GM12891 (cell line): ENCODE measurements at regions not wholly inside any gene's neighbourhood (a gene's known extent, or its start where the extent isn't known, plus 50 kb on each side); places are given as distances from the start of the nearest gene placed in this dataset.

Experiments
- PAX5 ChIP-seq: IDR thresholded peaks from 2 replicates; pipeline ENCODE4 v1.6.1; 2011; ENCODE audit warnings: low read length, moderate library complexity, mild to moderate bottlenecking; ENCODE audit not compliant: insufficient read depth, severe bottlenecking
- POLR2A ChIP-seq: IDR thresholded peaks from 2 replicates; pipeline ENCODE4 v1.6.1; 2011; ENCODE audit warnings: low read depth, low read length, control low read depth
- POLR2AphosphoS5 ChIP-seq: IDR thresholded peaks from 2 replicates; pipeline ENCODE4 v1.6.1; 2011; ENCODE audit warnings: low read depth, low read length, control low read depth
- POU2F2 ChIP-seq: IDR thresholded peaks from 2 replicates; pipeline ENCODE4 v1.6.1; 2011; ENCODE audit warnings: low read depth, mild to moderate bottlenecking, control low read depth, low read length, moderate library complexity
- TAF1 ChIP-seq: IDR thresholded peaks from 2 replicates; pipeline ENCODE4 v1.6.1; 2011; ENCODE audit warnings: low read depth, low read length, control low read depth

DNA sequence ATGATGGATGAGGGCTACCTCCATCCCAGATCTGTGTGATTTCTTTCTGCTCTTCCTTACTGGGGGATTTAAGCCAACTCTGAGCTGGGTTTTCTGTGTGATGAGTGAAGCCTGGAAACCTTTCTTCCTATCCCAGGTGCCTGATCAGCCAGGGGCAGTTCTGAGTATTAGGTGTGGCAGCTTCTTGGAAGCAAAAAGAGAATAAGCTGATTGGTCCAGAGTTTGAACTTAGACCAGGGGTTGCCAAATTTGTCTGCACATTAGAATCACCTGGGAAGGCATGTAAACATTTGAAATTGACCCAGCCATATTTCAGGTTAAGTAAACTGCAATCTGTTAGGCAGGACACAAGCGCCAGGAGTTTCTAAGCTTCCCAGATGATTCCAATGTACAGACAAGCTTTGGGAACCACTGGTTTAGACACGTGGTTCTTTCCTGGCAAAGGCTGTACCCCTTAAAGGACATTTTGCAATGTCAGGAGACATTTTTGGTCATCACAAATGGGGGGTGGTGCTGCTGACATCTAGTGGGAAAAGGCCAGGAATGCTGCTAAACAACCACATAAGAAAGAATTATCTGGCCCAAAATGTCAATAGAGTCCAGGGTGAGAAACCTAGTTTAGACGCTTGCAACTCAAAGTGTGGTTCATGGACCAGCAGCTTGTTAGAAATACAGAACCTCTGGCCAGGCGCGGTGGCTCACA lies 160.5 kb upstream of the GHITM start:
- no peak for TF ChIP-seq POLR2A
- no peak for TF ChIP-seq POLR2AphosphoS5
- no peak for TF ChIP-seq TAF1
- TF ChIP-seq PAX5 = no peak
- no peak for TF ChIP-seq POU2F2
